ENCODE measurements at regions not wholly inside any gene's neighbourhood (a gene's known extent, or its start where the extent isn't known, plus 50 kb on each side); places are given as distances from the start of the nearest gene placed in this dataset.

DNA sequence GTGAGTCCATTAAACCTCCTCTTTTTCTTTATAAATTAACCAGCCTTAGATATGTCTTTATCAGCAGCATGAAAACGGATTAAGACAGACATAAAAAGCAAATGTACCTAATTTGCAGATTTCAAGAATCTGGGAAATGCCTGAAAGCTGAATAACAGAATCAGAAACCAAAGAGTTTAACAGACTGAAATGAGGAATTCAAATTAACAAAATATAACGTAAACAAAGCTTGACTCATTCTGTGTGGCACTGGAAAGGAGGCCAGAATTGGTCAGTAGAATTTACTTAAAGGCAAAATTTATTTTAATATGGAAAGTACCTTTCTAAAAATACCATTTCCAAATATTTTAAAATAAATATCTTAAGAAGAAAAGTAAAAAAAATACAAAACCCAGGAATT, 540.6 kb upstream of the HTR2A start:
- DNase-seq, result no peak
- no peak for TF ChIP-seq CTCF (IDR thresholded peaks at IDR 0.05)
- Mint-ChIP-seq H3K9me3 (peaks cover 18% of the 10 kb centered on the region), H3K27ac (no peak overlapping the region), H3K4me3 (no peak overlapping the region), H3K36me3 (ENCODE audit: low read depth) (no peaks in the 10 kb centered on the region), H3K27me3 (ENCODE audit: low read depth, poor library complexity) (no peaks in the 10 kb centered on the region), H3K4me1 (no peaks in the 10 kb centered on the region)

DNA sequence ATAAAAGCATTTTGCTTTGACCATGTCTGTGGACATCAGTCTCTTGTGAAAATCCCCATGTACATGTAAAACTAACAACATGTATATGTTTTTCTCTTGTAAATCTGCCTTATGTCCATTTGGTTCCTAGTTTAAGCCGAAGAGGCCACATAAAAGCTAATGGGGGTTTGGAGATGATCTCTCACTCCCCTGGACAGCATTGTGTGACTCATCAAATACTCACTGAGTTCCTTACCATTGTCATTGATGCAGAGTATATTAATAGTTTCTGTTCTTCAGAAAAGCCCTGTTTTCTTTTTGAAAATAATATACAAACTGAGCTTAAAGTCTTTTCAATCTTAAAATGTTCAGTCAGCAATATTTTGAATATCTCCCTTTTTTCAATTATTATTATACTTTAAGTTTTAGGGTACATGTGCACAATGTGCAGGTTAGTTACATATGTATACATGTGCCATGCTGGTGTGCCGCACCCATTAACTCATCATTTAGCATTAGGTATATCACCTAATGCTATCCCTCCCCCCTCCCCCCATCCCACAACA, 536.7 kb upstream of the HTR2A start:
- Mint-ChIP-seq H3K4me1 (no peaks in the 10 kb centered on the region), H3K4me3 (no peak overlapping the region), H3K9me3 (peaks cover 18% of the 10 kb centered on the region), H3K27me3 (ENCODE audit: low read depth, poor library complexity) (no peaks in the 10 kb centered on the region), H3K27ac (no peak overlapping the region), H3K36me3 (ENCODE audit: low read depth) (no peaks in the 10 kb centered on the region)
- DNase-seq, result no peak
- TF ChIP-seq CTCF (IDR thresholded peaks at IDR 0.05), result no peak

DNA sequence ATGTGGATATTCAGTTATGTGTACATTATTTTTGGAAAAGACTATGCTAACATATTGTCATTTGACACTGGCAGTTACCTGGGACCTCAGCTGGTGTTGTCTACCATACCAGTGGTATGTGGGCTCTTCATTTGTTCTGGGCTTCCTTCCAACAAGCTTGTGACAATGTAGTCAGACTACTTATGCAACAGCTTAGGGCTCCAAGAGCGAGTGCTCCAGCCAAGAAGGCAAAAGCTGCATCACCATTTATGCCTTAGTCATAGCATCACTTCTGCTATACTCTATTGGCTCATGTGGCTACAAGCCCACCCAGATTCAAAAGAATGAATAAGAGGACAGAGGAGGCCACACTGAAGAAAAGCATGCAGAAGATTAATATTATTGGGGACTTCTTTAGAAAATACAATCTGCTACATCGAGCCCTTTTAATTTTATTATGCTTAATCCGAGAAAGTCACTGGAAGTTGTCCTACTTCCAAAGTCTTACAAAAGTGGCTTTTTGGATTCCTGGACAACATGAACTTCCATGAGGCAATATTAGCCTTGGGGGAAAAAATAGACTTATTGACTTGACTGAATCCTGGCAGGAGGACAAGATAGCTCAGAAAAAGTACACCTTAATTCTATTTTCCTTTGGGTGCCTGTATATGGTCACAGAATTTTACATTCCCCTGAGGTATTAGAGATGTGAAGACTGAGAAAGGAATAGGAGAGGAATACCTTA, 529.4 kb upstream of the HTR2A start:
- no peaks in the 10 kb centered on the region for H3K9me3 Mint-ChIP-seq
- no peak overlapping the region for H3K4me3 Mint-ChIP-seq
- no peaks in the 10 kb centered on the region for H3K36me3 Mint-ChIP-seq (ENCODE audit: low read depth)
- no peaks in the 10 kb centered on the region for H3K27me3 Mint-ChIP-seq (ENCODE audit: low read depth, poor library complexity)
- H3K27ac Mint-ChIP-seq, result no peak overlapping the region
- no peak for DNase-seq
- H3K4me1 Mint-ChIP-seq, result no peaks in the 10 kb centered on the region
- TF ChIP-seq CTCF (IDR thresholded peaks at IDR 0.05), result no peak

- no peaks in the 10 kb centered on the region for H3K36me3 Mint-ChIP-seq (ENCODE audit: low read depth)
- no peak overlapping the region for H3K4me3 Mint-ChIP-seq
- H3K9me3 Mint-ChIP-seq, result no peaks in the 10 kb centered on the region
- H3K4me1 Mint-ChIP-seq, result peaks cover 11% of the 10 kb centered on the region
- no peaks in the 10 kb centered on the region for H3K27me3 Mint-ChIP-seq (ENCODE audit: low read depth, poor library complexity)
- H3K27ac Mint-ChIP-seq, result no peak overlapping the region
- TF ChIP-seq CTCF (IDR thresholded peaks at IDR 0.05), result no peak
- no peak for DNase-seq
These were observed 524.7 kb upstream of the HTR2A start for GRCh38 chr13:47421525-47421924.

DNA sequence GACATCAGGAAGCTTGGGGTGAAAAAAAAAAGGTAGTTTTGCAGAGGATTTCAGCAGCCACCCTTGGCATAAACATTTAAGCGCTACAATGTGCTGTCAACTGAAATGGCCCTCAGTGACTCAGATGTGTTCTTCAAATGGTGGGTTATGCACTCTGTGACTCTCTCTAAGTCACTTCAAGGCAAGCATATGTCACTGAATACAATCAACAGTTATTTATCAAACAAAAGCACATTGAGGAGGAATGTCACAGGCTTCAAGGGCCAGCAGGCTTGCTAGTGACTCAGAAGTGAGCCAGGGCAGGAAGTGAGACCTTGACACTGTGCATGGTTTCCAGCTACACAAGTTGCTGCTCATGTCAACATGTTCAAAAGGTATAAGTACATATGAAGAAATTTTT, 523.7 kb upstream of the HTR2A start:
- no peak overlapping the region for H3K27ac Mint-ChIP-seq
- no peak overlapping the region for H3K4me3 Mint-ChIP-seq
- H3K9me3 Mint-ChIP-seq, result no peaks in the 10 kb centered on the region
- DNase-seq, result no peak
- peaks cover 11% of the 10 kb centered on the region for H3K4me1 Mint-ChIP-seq
- no peak for TF ChIP-seq CTCF (IDR thresholded peaks at IDR 0.05)
- H3K27me3 Mint-ChIP-seq (ENCODE audit: low read depth, poor library complexity), result no peaks in the 10 kb centered on the region
- H3K36me3 Mint-ChIP-seq (ENCODE audit: low read depth), result no peaks in the 10 kb centered on the region

DNA sequence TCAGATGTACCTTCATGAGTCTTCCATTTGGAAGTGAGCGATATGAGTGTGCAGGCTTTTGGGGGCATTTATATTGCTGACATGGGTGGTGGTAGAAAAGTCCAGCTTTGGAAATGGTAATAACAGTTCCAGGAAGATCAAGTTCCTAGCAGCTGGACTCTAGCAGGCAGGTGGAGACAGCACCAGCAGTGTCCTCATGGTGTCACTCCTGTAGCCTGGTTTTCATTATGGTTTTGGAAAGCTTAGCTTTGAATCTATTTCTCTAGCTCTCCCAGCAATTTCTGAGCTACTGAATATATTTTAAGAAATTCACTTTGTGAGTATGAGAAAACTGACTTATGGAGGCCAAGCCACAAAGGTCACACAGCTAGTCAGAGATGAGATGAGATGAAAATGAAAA, 523.2 kb upstream of the HTR2A start:
- Mint-ChIP-seq H3K4me1 (peaks cover 11% of the 10 kb centered on the region), H3K9me3 (no peaks in the 10 kb centered on the region), H3K27ac (no peak overlapping the region), H3K36me3 (ENCODE audit: low read depth) (no peaks in the 10 kb centered on the region), H3K27me3 (ENCODE audit: low read depth, poor library complexity) (no peaks in the 10 kb centered on the region), H3K4me3 (no peak overlapping the region)
- TF ChIP-seq CTCF (IDR thresholded peaks at IDR 0.05), result no peak
- DNase-seq, result no peak

Data from nephron progenitor cell (in vitro differentiated cells).